DOHH2 (cell line): ENCODE measurements at regions not wholly inside any gene's neighbourhood (a gene's known extent, or its start where the extent isn't known, plus 50 kb on each side); places are given as distances from the start of the nearest gene placed in this dataset.

Source experiments
- EZH2phosphoT487 ChIP-seq: fragments of 200-600 bp; sonication (generic); IDR thresholded peaks from 2 replicates; pipeline ENCODE4 v1.6.1; 2017; ENCODE audit warnings: borderline replicate concordance, mild to moderate bottlenecking, antibody characterized with exemption, low read length, moderate library complexity, mixed read lengths
- TF ChIP-seq, protein P1 (sequence below): fragments of 200-600 bp; sonication (generic); IDR thresholded peaks from one replicate; pipeline ENCODE4 v1.5.1; 2014; ENCODE audit warnings: antibody characterized with exemption, mild to moderate bottlenecking, low read depth, low read length; ENCODE audit not compliant: poor library complexity, severe bottlenecking

DNA sequence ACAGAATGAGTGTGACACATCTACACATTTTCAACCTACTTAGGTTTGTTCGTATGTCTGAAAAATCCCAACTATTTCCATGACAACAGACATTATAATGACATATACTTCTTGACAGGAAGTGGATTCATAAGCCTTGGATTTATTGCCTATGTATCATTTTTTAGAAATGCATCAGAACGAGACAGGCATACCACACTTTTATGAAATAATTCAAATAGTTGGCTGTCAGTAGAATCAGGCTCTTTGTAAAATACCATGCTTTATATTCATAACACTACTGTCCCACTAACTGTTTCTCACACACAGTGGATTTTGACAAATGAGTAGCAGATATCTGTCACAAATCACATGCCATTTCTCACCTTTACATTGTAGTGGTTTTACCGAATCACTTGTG is 173.2 kb downstream of the BEND2 start:
- no peak for TF ChIP-seq EZH2phosphoT487
- TF ChIP-seq, protein P1, sequence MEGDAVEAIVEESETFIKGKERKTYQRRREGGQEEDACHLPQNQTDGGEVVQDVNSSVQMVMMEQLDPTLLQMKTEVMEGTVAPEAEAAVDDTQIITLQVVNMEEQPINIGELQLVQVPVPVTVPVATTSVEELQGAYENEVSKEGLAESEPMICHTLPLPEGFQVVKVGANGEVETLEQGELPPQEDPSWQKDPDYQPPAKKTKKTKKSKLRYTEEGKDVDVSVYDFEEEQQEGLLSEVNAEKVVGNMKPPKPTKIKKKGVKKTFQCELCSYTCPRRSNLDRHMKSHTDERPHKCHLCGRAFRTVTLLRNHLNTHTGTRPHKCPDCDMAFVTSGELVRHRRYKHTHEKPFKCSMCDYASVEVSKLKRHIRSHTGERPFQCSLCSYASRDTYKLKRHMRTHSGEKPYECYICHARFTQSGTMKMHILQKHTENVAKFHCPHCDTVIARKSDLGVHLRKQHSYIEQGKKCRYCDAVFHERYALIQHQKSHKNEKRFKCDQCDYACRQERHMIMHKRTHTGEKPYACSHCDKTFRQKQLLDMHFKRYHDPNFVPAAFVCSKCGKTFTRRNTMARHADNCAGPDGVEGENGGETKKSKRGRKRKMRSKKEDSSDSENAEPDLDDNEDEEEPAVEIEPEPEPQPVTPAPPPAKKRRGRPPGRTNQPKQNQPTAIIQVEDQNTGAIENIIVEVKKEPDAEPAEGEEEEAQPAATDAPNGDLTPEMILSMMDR = no peak
